WI38 (cell line): ENCODE measurements at regions not wholly inside any gene's neighbourhood (a gene's known extent, or its start where the extent isn't known, plus 50 kb on each side); places are given as distances from the start of the nearest gene placed in this dataset.

Experiments used
- H3K4me3 ChIP-seq: 2 replicates; pipeline ENCODE4 v1.5.1; 2011; ENCODE audit warnings: low read depth, mild to moderate bottlenecking, control low read depth, low read length
- CTCF ChIP-seq: IDR thresholded peaks from 2 replicates; pipeline ENCODE4 v1.5.1; 2012; ENCODE audit warnings: low read depth, mild to moderate bottlenecking, control low read depth, low read length

DNA sequence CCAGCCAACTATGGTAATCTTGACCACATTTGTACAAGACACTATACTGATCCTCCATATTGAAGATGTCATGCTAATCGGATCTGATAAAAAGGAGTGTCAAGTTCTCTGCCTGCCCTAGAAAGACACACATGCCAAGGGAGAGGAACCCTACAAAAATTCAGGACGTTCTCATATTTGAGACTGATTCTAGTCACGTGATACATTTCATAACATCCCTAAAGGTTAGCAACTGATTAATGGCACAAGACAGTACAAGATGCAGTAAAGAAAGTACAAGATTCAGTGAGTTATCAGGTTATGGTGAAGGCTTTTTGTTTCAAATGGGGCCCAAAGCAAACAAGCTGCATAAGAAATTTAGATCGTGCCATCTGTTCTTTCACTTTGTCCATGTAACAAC is 190.7 kb upstream of the MOCS1 start:
- H3K4me3 ChIP-seq, result no peak overlapping the region

GRCh38 chr6:40116832-40117231 is 182.6 kb upstream of the MOCS1 start:
- no peak for TF ChIP-seq CTCF
- no peak overlapping the region for H3K4me3 ChIP-seq

More for the DNA sequence above, 190.7 kb upstream of the MOCS1 start:
- no peak for TF ChIP-seq CTCF

DNA sequence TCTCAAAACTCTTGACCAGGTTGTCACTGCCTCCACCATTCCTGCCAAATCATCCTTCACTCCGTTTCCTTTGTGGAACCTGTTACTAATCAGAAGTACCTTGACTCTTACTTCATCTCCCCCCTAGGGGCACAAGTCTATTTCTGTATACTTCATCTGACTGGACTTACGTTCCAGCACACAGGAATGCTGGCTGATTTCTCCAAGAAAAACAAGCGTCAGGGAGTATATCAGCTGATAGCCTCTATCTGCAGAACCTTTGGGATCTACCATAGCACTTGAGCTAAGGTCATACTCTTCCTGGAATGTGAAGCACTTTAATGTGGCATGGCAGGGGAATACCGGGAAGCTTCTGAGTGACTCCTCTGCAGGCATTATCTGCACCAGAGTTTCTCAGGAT is 178.1 kb upstream of the MOCS1 start:
- TF ChIP-seq CTCF, result no peak
- no peak overlapping the region for H3K4me3 ChIP-seq

- TF ChIP-seq CTCF, result no peak
- no peak overlapping the region for H3K4me3 ChIP-seq
Observed at GRCh38 chr6:40108736-40109135, 174.5 kb upstream of the MOCS1 start.

GRCh38 chr6:40106840-40107239 is 172.6 kb upstream of the MOCS1 start:
- H3K4me3 ChIP-seq, result no peak overlapping the region
- TF ChIP-seq CTCF, result no peak

- no peak overlapping the region for H3K4me3 ChIP-seq
- no peak for TF ChIP-seq CTCF
Observed at GRCh38 chr6:40098774-40099173, 164.5 kb upstream of the MOCS1 start.

DNA sequence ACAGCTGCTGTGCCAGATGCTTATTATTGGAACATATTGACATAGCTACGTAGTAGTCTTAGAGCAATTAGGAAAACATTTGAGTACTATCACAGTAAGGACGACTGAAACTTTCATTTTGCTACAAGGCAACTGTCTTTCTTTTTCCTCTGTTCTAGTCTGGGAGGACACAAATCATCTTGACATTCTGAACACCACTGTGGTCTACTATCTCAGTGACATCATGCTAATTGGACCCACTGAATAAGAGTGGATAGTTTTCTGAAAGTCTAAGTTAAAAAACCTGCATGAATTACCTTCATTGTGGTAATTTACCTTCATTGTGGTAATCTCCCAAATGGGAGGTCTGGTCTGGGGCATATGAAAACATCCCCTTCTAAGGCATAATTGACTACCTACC is 163.3 kb upstream of the MOCS1 start:
- no peak for TF ChIP-seq CTCF
- H3K4me3 ChIP-seq, result no peak overlapping the region
